ENCODE measurements at regions not wholly inside any gene's neighbourhood (a gene's known extent, or its start where the extent isn't known, plus 50 kb on each side); places are given as distances from the start of the nearest gene placed in this dataset.

GRCh38 chr6:133051240-133051639 lies 189.9 kb upstream of the EYA4 start:
- Histone ChIP-seq H3K4me2 (ENCODE audit: insufficient read depth in 1 of 2, low read depth in 2 of 2, low read length in 2 of 2) (no peak overlapping the region), H2BK20ac (ENCODE audit: low read length) (no peak overlapping the region), H2BK120ac (replicated peaks; ENCODE audit: low read depth, low read length) (no peak overlapping the region), H3K4me3 (ENCODE audit: extremely low read depth in 1 of 4, insufficient read depth in 2 of 4, low read depth in 3 of 4, low read length in 4 of 4) (no peak overlapping the region), H2AFZ (ENCODE audit: low read length) (no peak overlapping the region), H3K4me1 (replicated peaks in 1 of 4; ENCODE audit: control insufficient read depth in 3 of 4, insufficient read depth in 4 of 4, low read length in 3 of 4) (peaks cover 6 to 13% (median 12%) of the 10 kb centered on the region in 4 experiments; a peak in 6 of 7 replicates), H3K79me2 (ENCODE audit: control insufficient read depth in 1 of 2, insufficient read depth in 2 of 2, low read length in 2 of 2) (no peaks in the 10 kb centered on the region), H4K91ac (replicated peaks; ENCODE audit: insufficient read length, low read length) (no peak overlapping the region), H3K79me1 (ENCODE audit: low read depth, low read length) (no peaks in the 10 kb centered on the region), H3K23ac (ENCODE audit: insufficient read length) (no peak overlapping the region), H3K9ac (replicated peaks in 1 of 4; ENCODE audit: extremely low read depth in 1 of 4, low read depth in 3 of 4, low read length in 3 of 4) (no peak overlapping the region), H3K27ac (ENCODE audit: low read depth, low read length) (no peak overlapping the region), H2BK15ac (ENCODE audit: low read length) (no peak overlapping the region), H3K4ac (replicated peaks; ENCODE audit: insufficient read length, low read depth, low read length) (no peak overlapping the region), H4K20me1 (replicated peaks in 1 of 2; ENCODE audit: control insufficient read depth in 1 of 2, insufficient read depth in 2 of 2, low read length in 2 of 2) (no peaks in the 10 kb centered on the region), H3K56ac (replicated peaks; ENCODE audit: insufficient read length, low read depth, low read length) (no peak overlapping the region), H2BK12ac (ENCODE audit: low read depth, low read length) (no peak overlapping the region), H2BK5ac (ENCODE audit: low read depth, low read length) (no peak overlapping the region), H3K14ac (ENCODE audit: insufficient read length) (no peak overlapping the region), H3K36me3 (ENCODE audit: control insufficient read depth in 2 of 4, insufficient read depth in 4 of 4, low read length in 3 of 4) (no peaks in the 10 kb centered on the region), H3K27me3 (replicated peaks in 1 of 4; ENCODE audit: control insufficient read depth in 3 of 4, extremely low read depth in 1 of 4, insufficient read depth in 3 of 4, low read length in 3 of 4) (no peaks in the 10 kb centered on the region), H3K18ac (ENCODE audit: extremely low read depth, low read length) (no peak overlapping the region), H3K23me2 (ENCODE audit: low read depth, low read length) (no peaks in the 10 kb centered on the region), H3K9me3 (ENCODE audit: insufficient read depth in 2 of 2, low read depth in 1 of 2, low read length in 1 of 2) (no peaks in the 10 kb centered on the region), H4K8ac (ENCODE audit: extremely low read depth, insufficient read depth, low read length) (no peak overlapping the region), H2AK5ac (ENCODE audit: low read depth, low read length) (no peak overlapping the region), H4K5ac (ENCODE audit: insufficient read length, low read depth, low read length) (no peak overlapping the region)
- ChIA-PET POLR2A (ENCODE audit: partially characterized antibody) (no interaction called here), CTCF (ENCODE audit: partially characterized antibody) (interaction anchor here (1.4 to 1.8 kb wide), 2 partner anchors 10 to 11 kb away, joined by 5 to 9 read pairs; no protein-coding TSS in a partner anchor)
- 92% methylated on average over 6 of the region's 6 CpGs; no CpG with 5 or more reads in 1 of the 2 experiments for WGBS, 2 experiments (ENCODE audit: extremely low coverage in 1 of 2, insufficient coverage in 1 of 2, insufficient read length in 1 of 2, insufficient replicate concordance in 2 of 2, low coverage in 1 of 2, low lambda C conversion rate in 2 of 2, missing lambda C conversion rate in 1 of 2)
- DNase-seq (ENCODE audit: low read depth in 1 of 2, low spot score in 2 of 2) (no peak), FAIRE-seq (no peak)
- TF ChIP-seq BACH1 (IDR thresholded peaks at IDR 0.05; ENCODE audit: low read length) (no peak), CEBPB (IDR thresholded peaks at IDR 0.05; ENCODE audit: low read depth, low read length) (peak; percentile 41; the same call in 1 of the 2 replicates)

Measured in H1 (cell line).